Right lobe of liver (tissue), 6 donors: ENCODE measurements at regions not wholly inside any gene's neighbourhood (a gene's known extent, or its start where the extent isn't known, plus 50 kb on each side); places are given as distances from the start of the nearest gene placed in this dataset.

Source experiments
- ATAC-seq, 4 donors: fragments of 200-7000 bp; cut with Tn5 transposase; one replicate each; pipeline ENCODE4 v1.9.1; 2020; ENCODE audit warnings: mild to moderate bottlenecking in 4 of 4, moderate library complexity in 4 of 4
- DNase-seq, 3 donors: peaks; one replicate each; pipeline ENCODE4 v3.0.0-alpha.2; 2020
- H3K27ac ChIP-seq, 3 donors: fragments of 200-600 bp; one replicate each; pipeline ENCODE4 v1.8.0; 2022
- H3K27me3 ChIP-seq, 2 donors: fragments of 200-600 bp; one replicate each; pipeline ENCODE4 v1.8.0; 2022
- H3K36me3 ChIP-seq, 4 donors: fragments of 200-600 bp; sonication (generic) in 1 of 4; one replicate each; pipeline versions ENCODE4 v1.5.1 to v1.8.0; 2017 to 2022; ENCODE audit warnings: control low read depth in 1 of 4
- H3K4me1 ChIP-seq, 4 donors: fragments of 200-600 bp; sonication (generic) in 1 of 4; one replicate each; pipeline versions ENCODE4 v1.5.1 to v1.8.0; 2017 to 2022; ENCODE audit warnings: control low read depth in 1 of 4
- H3K4me3 ChIP-seq, 3 donors: fragments of 200-600 bp; one replicate each; pipeline ENCODE4 v1.8.0; 2022
- H3K9me3 ChIP-seq, 4 donors: fragments of 200-600 bp; sonication (generic) in 1 of 4; one replicate each; pipeline versions ENCODE4 v1.5.1 to v1.8.0; 2017 to 2022; ENCODE audit warnings: control low read depth in 1 of 4
- POLR2A ChIP-seq: fragments of 450-650 bp; IDR thresholded peaks from one replicate; pipeline ENCODE4 v1.6.1; 2017; ENCODE audit warnings: antibody characterized with exemption, mild to moderate bottlenecking
- WGBS: methylation state at CpG from one replicate; pipeline ENCODE4 v1.1.6; 2018; ENCODE audit warnings: low coverage, low lambda C conversion rate; ENCODE audit not compliant: insufficient coverage; ENCODE audit errors: missing lambda C conversion rate; 5-methylcytosine and 5-hydroxymethylcytosine counted together
- intact Hi-C, 2 donors: fragments of 100-400 bp; cut with DNase I; formaldehyde crosslinking; loops; one replicate each; pipeline versions ENCODE4 v1.11.2 to v1.14.1; 2022
- TF ChIP-seq, protein P1 (sequence below), 4 donors: fragments of 200-600 bp in 3 of 4; fragments of 450-650 bp in 1 of 4; IDR thresholded peaks; one replicate each; pipeline versions ENCODE4 v1.5.1 to v1.8.0; 2016 to 2022; ENCODE audit warnings: antibody characterized with exemption in 4 of 4, mild to moderate bottlenecking in 2 of 4
- donor health status: DM: no; HTN: yes; CAD: no.
- donor health status: DM: no; HTN: no; CAD: no.
- donor health status: DM: no; HTN: no; CAD: no.
- donor health status: DM: no; HTN: yes; CAD: no.
- donor health status: DM: no; HTN: yes; CAD: no.

DNA sequence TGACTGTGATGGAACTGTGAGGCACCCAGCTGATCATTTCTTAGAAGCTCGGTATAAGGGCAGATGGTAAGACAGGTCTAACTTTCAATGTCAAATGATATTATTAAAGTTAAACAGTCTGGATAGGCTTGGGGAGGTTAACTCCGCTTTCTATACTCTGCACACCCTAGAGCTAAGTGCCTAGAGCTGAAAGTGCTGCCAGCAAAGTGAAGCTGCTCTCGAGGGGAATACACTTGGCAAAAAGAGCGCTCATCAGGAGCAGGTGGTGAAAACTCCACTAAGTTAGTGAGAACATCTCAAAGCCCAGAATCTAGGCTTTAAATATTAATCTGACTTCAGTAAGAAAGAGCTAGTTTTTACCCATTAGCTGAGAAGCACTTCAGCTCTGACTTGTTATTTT, 349.6 kb upstream of the SLC30A5 start:
- peak overlapping the region; percentile 58 to 89 (median 78) for H3K27ac ChIP-seq
- no peaks in the 10 kb centered on the region for H3K9me3 ChIP-seq
- peak overlapping the region; percentile 22 to 57 (median 54) for H3K4me3 ChIP-seq
- TF ChIP-seq, protein P1, sequence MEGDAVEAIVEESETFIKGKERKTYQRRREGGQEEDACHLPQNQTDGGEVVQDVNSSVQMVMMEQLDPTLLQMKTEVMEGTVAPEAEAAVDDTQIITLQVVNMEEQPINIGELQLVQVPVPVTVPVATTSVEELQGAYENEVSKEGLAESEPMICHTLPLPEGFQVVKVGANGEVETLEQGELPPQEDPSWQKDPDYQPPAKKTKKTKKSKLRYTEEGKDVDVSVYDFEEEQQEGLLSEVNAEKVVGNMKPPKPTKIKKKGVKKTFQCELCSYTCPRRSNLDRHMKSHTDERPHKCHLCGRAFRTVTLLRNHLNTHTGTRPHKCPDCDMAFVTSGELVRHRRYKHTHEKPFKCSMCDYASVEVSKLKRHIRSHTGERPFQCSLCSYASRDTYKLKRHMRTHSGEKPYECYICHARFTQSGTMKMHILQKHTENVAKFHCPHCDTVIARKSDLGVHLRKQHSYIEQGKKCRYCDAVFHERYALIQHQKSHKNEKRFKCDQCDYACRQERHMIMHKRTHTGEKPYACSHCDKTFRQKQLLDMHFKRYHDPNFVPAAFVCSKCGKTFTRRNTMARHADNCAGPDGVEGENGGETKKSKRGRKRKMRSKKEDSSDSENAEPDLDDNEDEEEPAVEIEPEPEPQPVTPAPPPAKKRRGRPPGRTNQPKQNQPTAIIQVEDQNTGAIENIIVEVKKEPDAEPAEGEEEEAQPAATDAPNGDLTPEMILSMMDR (IDR thresholded peaks at IDR 0.05), result no peak
- no peak for TF ChIP-seq POLR2A
- intact Hi-C loops, result loop anchor here (10.0 kb wide), 1 partner anchor 459 kb away; no protein-coding TSS in a partner anchor
- peaks cover 0 to 42% (median 6%) of the 10 kb centered on the region in 4 donors for H3K4me1 ChIP-seq
- ATAC-seq (peak in 2 of 4 donors; percentile 2 to 8), DNase-seq (no peak)
- 41% methylated on average over 4 of the region's 4 CpGs for WGBS
- H3K27me3 ChIP-seq, result no peaks in the 10 kb centered on the region
- H3K36me3 ChIP-seq, result no peaks in the 10 kb centered on the region

DNA sequence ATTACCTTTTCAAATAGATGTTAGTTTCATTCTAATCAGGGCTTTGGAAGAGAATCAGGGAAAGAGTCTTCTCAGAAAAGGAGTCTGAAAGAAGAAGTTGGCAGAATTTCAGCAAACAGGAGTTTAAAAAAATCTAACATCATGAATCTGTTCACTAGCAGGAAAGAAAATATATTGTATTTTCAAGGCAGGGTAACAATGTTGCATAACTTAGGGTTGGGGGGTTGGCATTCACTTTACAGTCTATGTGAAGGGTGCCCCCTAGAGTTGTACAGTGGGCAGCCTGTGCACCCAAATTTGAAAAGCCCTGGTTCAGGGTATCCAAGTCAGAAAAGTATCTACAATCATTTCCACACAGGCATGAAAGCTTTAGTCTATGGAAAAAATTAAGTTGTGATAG, 348.4 kb upstream of the SLC30A5 start:
- intact Hi-C loops, result loop anchor here (10.0 kb wide), 1 partner anchor 461 kb away; no protein-coding TSS in a partner anchor
- peak in 1 of 3 donors; percentile 70 for DNase-seq
- no peak for TF ChIP-seq POLR2A
- TF ChIP-seq, protein P1 (IDR thresholded peaks at IDR 0.05), result peak; percentile 49 to 81 (median 69)
- Histone ChIP-seq H3K4me1 (peaks cover 0 to 40% (median 6%) of the 10 kb centered on the region in 4 donors), H3K27ac (peak overlapping the region; percentile 58 to 89 (median 78)), H3K4me3 (peak overlapping the region; percentile 22 to 57 (median 54)), H3K9me3 (no peaks in the 10 kb centered on the region), H3K27me3 (no peaks in the 10 kb centered on the region), H3K36me3 (no peaks in the 10 kb centered on the region)
- ATAC-seq, result peak; percentile 62 to 79 (median 72)

DNA sequence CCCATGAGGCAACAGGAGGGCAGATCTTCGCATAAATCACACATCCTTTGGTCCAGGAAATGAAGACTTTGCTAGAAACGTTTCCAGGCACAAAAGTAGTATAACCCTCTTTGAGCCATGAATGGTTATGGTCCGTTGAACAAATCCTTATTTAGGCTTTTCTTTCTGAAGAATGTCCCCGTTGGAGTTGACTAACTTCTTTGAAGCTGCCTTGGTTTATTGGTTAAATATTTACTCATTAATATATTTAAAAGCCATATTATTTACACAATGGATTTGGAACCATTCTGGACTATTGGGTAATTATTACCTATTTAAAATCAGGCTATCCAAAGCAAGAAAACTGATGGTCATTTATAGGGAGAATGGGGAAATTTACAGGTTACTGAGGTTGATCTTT, 347.6 kb upstream of the SLC30A5 start:
- 17% methylated on average over 4 of the region's 4 CpGs for WGBS

DNA sequence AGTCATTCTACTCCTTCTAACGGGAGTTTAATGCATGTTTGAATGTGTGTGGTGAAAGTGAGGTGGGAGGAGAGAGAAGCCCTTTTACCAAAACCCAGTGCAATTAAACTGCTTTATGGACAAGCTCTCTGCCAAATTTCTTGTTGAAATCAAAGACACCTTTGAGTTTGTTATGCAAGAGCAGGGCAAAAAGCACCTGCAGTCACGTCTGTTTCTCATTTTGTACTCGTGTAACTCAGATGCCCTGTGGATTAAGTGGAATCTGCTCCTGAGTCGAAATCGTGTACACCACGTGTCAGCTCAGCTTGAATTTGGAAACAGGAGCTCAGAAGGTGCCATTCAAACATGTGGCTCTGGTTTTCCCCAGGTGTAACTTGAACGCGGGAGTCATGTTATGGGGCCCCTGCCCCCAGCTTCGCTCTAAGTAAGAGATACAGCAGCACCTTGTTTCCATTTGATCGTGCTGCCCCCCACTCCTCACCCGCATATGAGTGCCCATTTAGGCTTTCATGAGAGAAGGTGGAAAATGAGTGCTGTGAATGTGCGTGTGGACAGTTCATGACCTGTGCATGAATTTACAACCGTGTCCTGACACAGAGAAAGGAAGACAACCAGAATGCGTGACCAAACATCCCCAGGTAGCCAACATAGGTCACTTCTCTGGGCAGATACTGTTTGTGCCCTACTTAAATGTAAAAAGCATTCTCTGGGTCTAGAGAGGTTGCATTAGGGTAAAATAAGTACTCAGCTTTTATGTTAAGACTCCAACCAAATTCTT, 347.0 kb upstream of the SLC30A5 start:
- peak overlapping the region; percentile 2 to 57 (median 54) for H3K4me3 ChIP-seq
- ATAC-seq (peak; percentile 65 to 86 (median 72)), DNase-seq (peak; percentile 47 to 90 (median 78))
- no peaks in the 10 kb centered on the region for H3K9me3 ChIP-seq
- H3K4me1 ChIP-seq, result peaks cover 0 to 31% (median 6%) of the 10 kb centered on the region in 4 donors
- peak overlapping the region; percentile 58 to 89 (median 78) for H3K27ac ChIP-seq
- no peaks in the 10 kb centered on the region for H3K36me3 ChIP-seq
- H3K27me3 ChIP-seq, result no peaks in the 10 kb centered on the region
- 25% methylated on average over 14 of the region's 14 CpGs for WGBS
- intact Hi-C loops, result loop anchor here (10.0 kb wide), 1 partner anchor 462 kb away; no protein-coding TSS in a partner anchor
- TF ChIP-seq, protein P1 (IDR thresholded peaks at IDR 0.05), result no peak
- peak; percentile 47 for TF ChIP-seq POLR2A

More for the DNA sequence above, 347.6 kb upstream of the SLC30A5 start:
- DNase-seq (no peak), ATAC-seq (peak; percentile 5 to 53 (median 26))
- H3K4me1 ChIP-seq, result peaks cover 0 to 32% (median 6%) of the 10 kb centered on the region in 4 donors
- H3K27me3 ChIP-seq, result no peaks in the 10 kb centered on the region
- no peaks in the 10 kb centered on the region for H3K36me3 ChIP-seq
- no peaks in the 10 kb centered on the region for H3K9me3 ChIP-seq
- intact Hi-C loops, result loop anchor here (10.0 kb wide), 1 partner anchor 461 kb away; no protein-coding TSS in a partner anchor
- no peak for TF ChIP-seq POLR2A
- H3K27ac ChIP-seq, result peak overlapping the region; percentile 58 to 89 (median 78)
- peak overlapping the region; percentile 22 to 57 (median 54) for H3K4me3 ChIP-seq

DNA sequence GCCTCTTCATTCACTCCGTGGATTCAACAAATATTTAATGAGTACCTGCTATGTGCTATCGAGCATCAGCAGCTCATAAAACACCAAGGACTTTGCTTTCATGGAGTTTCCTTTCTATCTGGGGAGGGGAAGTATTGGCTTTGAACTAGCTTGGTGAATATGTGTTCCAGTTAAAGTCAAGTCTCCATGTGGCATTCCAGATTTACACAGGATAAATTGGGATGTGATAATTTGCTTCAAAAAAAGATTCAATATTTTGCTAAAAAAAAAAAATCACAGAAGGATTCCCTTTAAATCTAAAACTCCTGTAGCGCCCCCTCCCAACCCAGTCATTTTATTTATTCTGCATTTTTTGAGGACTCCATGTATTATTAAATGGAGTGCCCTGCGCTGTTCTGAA, 346.3 kb upstream of the SLC30A5 start:
- Histone ChIP-seq H3K27ac (peak overlapping the region; percentile 58 to 89 (median 71)), H3K36me3 (no peaks in the 10 kb centered on the region), H3K4me3 (peak overlapping the region in 1 of 3 donors; percentile 15), H3K4me1 (peaks cover 0 to 31% (median 6%) of the 10 kb centered on the region in 4 donors), H3K9me3 (no peaks in the 10 kb centered on the region), H3K27me3 (no peaks in the 10 kb centered on the region)
- ATAC-seq, result peak in 1 of 4 donors; percentile 22
- no peak for DNase-seq
- TF ChIP-seq, protein P1 (IDR thresholded peaks at IDR 0.05), result no peak
- no peak for TF ChIP-seq POLR2A
- WGBS, result 51% methylated on average over 4 of the region's 4 CpGs
- intact Hi-C loops, result loop anchor here (10.0 kb wide), 1 partner anchor 463 kb away; no protein-coding TSS in a partner anchor
